SJCRH30 (cell line): ENCODE measurements at regions not wholly inside any gene's neighbourhood (a gene's known extent, or its start where the extent isn't known, plus 50 kb on each side); places are given as distances from the start of the nearest gene placed in this dataset.

Experiments used
- DNase-seq, 2 experiments: peaks; one replicate each; pipeline ENCODE4 v3.0.0-alpha.2; 2015 to 2020
- H3K27ac ChIP-seq: fragments of 250-450 bp; sonication (Bioruptor Pico); 2 replicates; pipeline ENCODE4 v1.5.1; 2020; ENCODE audit warnings: mild to moderate bottlenecking, moderate library complexity
- H3K27me3 ChIP-seq: fragments of 250-450 bp; sonication (Bioruptor Pico); 2 replicates; pipeline ENCODE4 v1.5.1; 2020; ENCODE audit warnings: mild to moderate bottlenecking, moderate library complexity
- H3K36me3 ChIP-seq: fragments of 250-450 bp; sonication (Bioruptor Pico); 2 replicates; pipeline ENCODE4 v1.5.1; 2020; ENCODE audit warnings: mild to moderate bottlenecking, moderate library complexity
- H3K4me1 ChIP-seq: fragments of 250-450 bp; sonication (Bioruptor Pico); 2 replicates; pipeline ENCODE4 v1.5.1; 2020; ENCODE audit warnings: mild to moderate bottlenecking, moderate library complexity
- H3K4me3 ChIP-seq: fragments of 250-450 bp; sonication (Bioruptor Pico); 2 replicates; pipeline ENCODE4 v1.5.1; 2020; ENCODE audit warnings: mild to moderate bottlenecking, moderate library complexity
- H3K9me3 ChIP-seq: fragments of 250-450 bp; sonication (Bioruptor Pico); replicated peaks from 2 replicates; pipeline ENCODE4 v1.5.1; 2020; ENCODE audit warnings: mild to moderate bottlenecking, moderate library complexity

DNA sequence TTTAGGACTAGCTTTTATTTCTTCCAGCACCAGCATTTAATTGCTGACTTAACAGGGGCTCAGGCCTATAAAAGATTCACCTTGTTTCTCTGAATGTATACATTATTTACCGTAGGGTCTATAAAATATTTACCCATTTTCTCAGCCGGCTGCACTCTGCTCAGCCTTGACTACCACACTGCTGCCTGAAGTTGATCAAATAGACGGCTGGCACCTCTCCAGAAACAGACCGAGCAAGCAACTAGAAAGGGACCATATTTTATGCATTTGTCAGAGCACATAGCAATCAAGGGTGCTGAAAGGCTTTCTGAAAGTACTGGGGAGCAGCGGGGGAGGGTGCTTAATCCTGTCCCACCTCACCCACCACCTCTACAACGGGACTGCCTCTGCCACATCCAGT lies 64.7 kb upstream of the FGGY start:
- peaks cover 11% of the 10 kb centered on the region for H3K4me1 ChIP-seq
- no peak overlapping the region for H3K27ac ChIP-seq
- no peak for DNase-seq
- no peaks in the 10 kb centered on the region for H3K27me3 ChIP-seq
- H3K4me3 ChIP-seq, result no peak overlapping the region
- no peaks in the 10 kb centered on the region for H3K36me3 ChIP-seq
- H3K9me3 ChIP-seq, result no peaks in the 10 kb centered on the region; the same call in 1 of the 2 replicates

DNA sequence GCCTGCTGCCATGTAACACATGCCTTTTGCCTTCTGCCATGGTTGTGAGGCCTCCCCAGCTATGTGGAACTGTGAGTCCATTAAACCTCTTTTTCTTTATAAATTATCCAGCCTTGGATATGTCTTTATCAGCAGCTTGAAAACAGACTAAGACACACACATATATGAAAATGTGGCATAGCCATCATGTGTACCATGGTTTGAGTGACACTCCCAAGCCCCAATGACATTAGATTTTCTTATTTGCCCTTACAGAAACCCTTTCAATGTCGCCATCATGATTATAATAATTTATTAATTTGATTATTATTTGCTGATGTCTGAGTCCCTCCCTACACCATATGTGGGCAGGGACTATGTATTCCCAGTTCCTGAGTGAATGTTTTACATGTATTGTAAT lies 63.5 kb upstream of the FGGY start:
- no peak for DNase-seq
- H3K4me3 ChIP-seq, result no peak overlapping the region
- no peaks in the 10 kb centered on the region for H3K36me3 ChIP-seq
- H3K27ac ChIP-seq, result no peak overlapping the region
- H3K27me3 ChIP-seq, result no peaks in the 10 kb centered on the region
- peaks cover 11% of the 10 kb centered on the region for H3K4me1 ChIP-seq
- peaks cover 2% of the 10 kb centered on the region; the same call in 1 of the 2 replicates for H3K9me3 ChIP-seq

DNA sequence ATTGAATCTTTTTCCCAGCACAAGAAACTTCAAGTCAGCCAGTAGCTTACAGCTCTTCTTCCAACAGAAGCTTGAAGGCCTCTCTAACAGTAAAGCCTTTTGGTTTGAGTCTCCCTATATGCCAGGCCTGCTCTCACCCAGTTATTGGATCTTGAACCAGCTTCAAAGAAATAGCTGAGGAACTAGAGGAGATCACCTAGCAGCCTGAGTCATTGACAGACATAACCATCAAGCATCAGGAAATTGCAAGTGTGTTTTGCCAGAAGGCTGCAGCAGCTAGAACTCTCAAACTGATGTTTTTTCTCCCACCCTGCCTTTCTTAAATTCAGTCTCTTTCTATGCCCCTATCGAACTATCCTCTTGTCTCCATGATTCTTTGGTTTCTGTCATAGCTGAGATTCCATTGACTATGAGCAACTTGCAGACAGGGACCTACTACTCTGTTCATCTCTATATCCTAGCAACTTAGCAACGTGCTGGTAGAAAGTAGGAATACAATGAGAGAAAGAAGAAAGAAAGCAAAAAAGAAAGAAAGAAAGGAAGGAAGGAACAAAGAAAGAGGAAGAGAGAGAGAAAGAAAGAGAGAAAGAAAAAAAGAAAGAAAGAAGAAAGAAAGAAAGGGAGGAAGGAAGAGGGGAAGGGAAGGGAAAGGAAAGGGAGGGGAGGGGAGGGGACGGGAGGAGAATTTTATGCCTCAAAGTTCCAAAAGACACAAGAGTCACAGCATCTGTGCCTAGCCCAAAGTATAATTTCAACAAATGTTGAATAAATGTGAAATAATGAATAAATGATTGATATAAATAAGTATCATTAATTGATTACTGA lies 60.0 kb upstream of the FGGY start:
- 0 out of 2 replicates have a peak, but pooled peaks cover 2% of the 10 kb centered on the region for H3K9me3 ChIP-seq
- no peaks in the 10 kb centered on the region for H3K27me3 ChIP-seq
- H3K4me3 ChIP-seq, result no peak overlapping the region
- peaks cover 11% of the 10 kb centered on the region for H3K4me1 ChIP-seq
- no peak for DNase-seq
- H3K36me3 ChIP-seq, result no peaks in the 10 kb centered on the region
- no peak overlapping the region for H3K27ac ChIP-seq

DNA sequence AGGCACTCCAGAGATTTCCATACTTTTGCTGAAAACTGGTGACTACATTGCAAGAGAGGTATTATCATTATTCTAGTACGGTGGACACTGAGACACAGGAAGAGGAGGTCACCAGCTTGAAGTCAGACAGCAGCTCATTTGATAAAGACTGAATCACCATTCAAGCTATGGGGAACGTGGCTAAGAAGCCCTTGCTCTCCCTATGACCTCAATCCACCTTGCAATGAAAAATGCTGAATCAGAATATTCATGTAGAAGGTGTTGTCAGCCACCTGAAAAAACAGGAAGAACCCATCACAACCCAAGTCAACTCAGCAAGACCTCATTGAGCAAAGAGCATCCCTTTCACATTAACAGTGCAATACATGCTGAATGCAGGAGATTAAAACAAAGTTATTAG lies 59.0 kb upstream of the FGGY start:
- no peak overlapping the region for H3K27ac ChIP-seq
- H3K4me3 ChIP-seq, result no peak overlapping the region
- H3K36me3 ChIP-seq, result no peaks in the 10 kb centered on the region
- no peaks in the 10 kb centered on the region for H3K27me3 ChIP-seq
- no peak for DNase-seq
- peaks cover 8% of the 10 kb centered on the region for H3K4me1 ChIP-seq
- H3K9me3 ChIP-seq, result 0 out of 2 replicates have a peak, but pooled peaks cover 2% of the 10 kb centered on the region

DNA sequence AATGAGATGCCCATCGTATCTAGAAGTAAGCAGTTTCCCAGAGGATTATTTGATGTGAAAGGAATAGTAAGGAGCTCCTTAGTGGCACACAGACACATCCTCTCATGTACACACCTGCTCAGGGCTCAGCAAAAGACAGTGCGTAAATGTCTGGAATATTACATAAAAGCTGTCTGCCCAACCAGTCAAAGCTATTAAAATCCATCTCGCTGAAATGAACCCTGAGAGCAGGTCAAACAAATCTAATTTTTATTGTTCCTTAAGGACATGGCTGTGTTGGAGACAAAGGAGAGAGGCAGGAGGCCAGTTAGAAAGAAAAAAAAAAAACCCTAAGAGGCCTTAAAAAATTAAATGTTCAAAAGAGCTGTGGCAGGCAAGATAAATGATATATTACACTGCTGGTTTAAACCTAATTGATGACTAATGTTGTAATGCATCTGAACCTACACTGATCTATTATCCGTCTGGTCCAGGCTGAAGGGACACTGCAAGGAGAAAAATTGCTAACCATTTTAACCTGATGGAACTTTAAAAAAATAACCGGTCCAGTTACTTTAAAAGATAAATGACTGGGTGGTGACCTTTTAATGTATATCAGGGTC lies 58.5 kb upstream of the FGGY start:
- DNase-seq, result no peak
- Histone ChIP-seq H3K36me3 (no peaks in the 10 kb centered on the region), H3K27ac (no peak overlapping the region), H3K4me3 (no peak overlapping the region), H3K27me3 (no peaks in the 10 kb centered on the region), H3K4me1 (peaks cover 10% of the 10 kb centered on the region), H3K9me3 (0 out of 2 replicates have a peak, but pooled peaks cover 2% of the 10 kb centered on the region)

DNA sequence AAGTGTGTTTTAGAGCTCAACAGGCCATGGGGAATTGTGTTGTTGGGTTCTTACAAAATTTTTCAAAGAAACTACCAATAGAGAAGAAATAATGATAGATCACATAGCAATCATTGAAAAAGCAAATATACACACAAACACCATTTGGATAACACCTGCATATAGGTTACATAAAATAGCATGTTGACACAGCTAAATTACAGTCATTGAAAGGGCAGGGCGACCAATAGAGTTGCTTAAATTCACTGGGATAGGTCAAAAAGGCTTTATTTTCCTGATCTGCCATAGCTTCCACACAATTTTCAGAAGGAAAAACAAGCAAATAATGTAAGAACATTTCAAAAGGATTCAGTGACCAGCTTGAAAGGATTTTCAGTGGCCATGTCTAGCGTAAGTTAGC lies 57.9 kb upstream of the FGGY start:
- Histone ChIP-seq H3K4me3 (no peak overlapping the region), H3K4me1 (peaks cover 12% of the 10 kb centered on the region), H3K36me3 (no peaks in the 10 kb centered on the region), H3K27me3 (no peaks in the 10 kb centered on the region), H3K9me3 (0 out of 2 replicates have a peak, but pooled peaks cover 2% of the 10 kb centered on the region), H3K27ac (no peak overlapping the region)
- DNase-seq, result no peak

DNA sequence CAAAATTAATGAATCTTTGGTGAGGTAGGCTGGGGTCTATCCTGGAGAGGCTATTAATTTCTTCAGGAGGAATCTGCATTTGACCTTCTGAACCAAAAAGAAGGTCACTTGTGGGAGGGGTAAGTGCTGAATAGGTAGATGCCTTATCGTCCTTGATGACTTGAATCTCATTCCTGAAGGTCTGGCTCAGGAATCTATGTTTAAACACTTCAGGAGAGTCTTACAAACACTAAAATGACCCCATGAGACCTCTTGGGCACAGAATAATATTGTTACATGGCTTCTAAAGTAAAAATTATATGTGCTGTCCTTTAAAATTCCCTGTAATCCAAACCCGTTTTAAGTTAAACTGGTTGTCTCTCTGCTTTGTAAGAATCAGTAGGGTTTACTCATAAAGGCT lies 55.0 kb upstream of the FGGY start:
- Histone ChIP-seq H3K4me1 (peaks cover 16% of the 10 kb centered on the region), H3K27me3 (no peaks in the 10 kb centered on the region), H3K36me3 (no peaks in the 10 kb centered on the region), H3K9me3 (peaks cover 22% of the 10 kb centered on the region), H3K4me3 (no peak overlapping the region), H3K27ac (no peak overlapping the region)
- no peak for DNase-seq

DNA sequence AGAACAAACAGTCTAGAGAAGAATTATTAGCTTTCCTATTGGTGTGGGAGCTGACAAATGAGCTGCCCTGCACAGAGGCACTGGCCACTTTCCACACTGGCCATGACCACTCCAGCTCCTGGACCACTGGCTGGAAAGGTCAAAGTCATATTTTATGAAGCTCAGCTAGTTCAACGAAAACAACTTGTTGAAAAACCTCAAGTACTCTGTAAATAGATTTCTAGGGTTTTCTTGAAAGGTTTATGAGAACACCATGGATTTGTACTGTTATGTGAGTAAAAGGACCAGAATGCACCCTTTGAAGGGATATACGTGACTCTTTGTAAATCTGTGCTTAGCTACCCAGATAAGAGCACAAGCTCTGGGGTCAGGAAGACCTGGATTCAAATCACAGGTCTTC lies 54.5 kb upstream of the FGGY start:
- H3K4me1 ChIP-seq, result peaks cover 16% of the 10 kb centered on the region
- peaks cover 22% of the 10 kb centered on the region for H3K9me3 ChIP-seq
- H3K4me3 ChIP-seq, result no peak overlapping the region
- H3K27me3 ChIP-seq, result no peaks in the 10 kb centered on the region
- H3K36me3 ChIP-seq, result no peaks in the 10 kb centered on the region
- no peak for DNase-seq
- no peak overlapping the region for H3K27ac ChIP-seq

DNA sequence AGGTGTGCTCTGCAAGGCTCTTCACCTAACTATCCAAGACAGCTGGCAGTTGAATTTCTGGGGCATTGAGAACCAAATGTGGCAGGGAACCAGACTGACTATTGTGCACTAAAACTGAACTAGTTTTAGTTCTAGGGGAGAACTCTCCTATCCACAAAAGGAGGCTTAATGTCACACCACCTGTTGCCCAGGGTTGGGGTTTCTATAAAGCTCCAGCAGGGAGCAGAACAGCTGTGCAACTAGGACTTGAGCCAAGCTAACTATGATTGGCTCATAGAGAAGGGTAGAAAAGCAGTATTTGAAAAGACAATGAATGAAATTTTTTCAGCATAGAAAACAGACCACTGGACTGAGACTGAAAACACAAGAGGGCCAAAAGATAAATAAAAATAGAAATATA lies 53.3 kb upstream of the FGGY start:
- no peak overlapping the region for H3K4me3 ChIP-seq
- H3K36me3 ChIP-seq, result no peaks in the 10 kb centered on the region
- no peaks in the 10 kb centered on the region for H3K27me3 ChIP-seq
- peak overlapping the region; percentile 69 for H3K27ac ChIP-seq
- peak; percentile 96 to 99 for DNase-seq
- peaks cover 26% of the 10 kb centered on the region for H3K9me3 ChIP-seq
- H3K4me1 ChIP-seq, result peaks cover 16% of the 10 kb centered on the region

DNA sequence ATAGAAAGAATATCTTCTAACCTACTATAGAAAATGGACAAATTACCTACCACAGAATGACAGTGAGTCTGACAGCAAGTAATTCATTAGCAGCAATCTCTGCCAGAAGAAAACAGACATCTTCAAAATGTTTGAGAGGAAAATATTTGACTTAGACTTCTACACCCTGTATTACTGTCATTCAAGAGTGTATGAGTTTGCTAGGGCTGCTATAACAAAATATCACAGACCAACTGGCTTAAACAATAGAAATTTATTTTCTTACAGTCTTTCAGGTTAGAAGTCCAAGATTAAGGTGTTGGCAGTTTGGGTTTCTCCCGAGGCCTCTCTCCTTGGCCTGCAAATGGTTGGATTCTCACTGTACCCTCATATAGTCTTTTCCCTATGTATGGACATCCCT lies 52.9 kb upstream of the FGGY start:
- H3K4me1 ChIP-seq, result peaks cover 16% of the 10 kb centered on the region
- no peak for DNase-seq
- H3K27me3 ChIP-seq, result no peaks in the 10 kb centered on the region
- peak overlapping the region; percentile 69 for H3K27ac ChIP-seq
- H3K9me3 ChIP-seq, result peaks cover 26% of the 10 kb centered on the region
- no peak overlapping the region for H3K4me3 ChIP-seq
- no peaks in the 10 kb centered on the region for H3K36me3 ChIP-seq

DNA sequence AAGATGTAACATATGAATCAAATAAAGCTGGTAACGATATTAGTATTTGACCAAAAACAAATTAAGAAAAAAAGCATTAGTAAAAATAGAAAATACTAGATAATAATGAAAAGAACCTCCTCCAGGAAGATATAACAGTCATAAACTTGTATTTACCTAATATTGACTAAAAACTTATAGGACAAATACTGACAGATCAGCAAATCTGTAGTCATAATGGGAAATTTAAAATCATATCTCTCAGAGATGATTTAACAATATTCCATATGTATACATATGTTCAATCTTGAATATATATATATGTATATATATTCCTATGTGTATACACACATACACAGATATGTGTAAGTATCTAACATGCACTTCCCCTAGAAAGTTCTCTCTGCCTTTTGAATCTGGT lies 52.0 kb upstream of the FGGY start:
- Histone ChIP-seq H3K4me1 (peaks cover 16% of the 10 kb centered on the region), H3K9me3 (peaks cover 26% of the 10 kb centered on the region), H3K4me3 (no peak overlapping the region), H3K27ac (no peak overlapping the region), H3K36me3 (no peaks in the 10 kb centered on the region), H3K27me3 (no peaks in the 10 kb centered on the region)
- no peak for DNase-seq
